Ovary (tissue), 7 donors: ENCODE measurements at regions not wholly inside any gene's neighbourhood (a gene's known extent, or its start where the extent isn't known, plus 50 kb on each side); places are given as distances from the start of the nearest gene placed in this dataset.

Experiments used
- DNase-seq, 5 donors: peaks; one replicate each; pipeline ENCODE4 v3.0.0-alpha.2; 2019 to 2020
- H3K27ac ChIP-seq, 2 donors: fragments of 200-600 bp; one replicate each; pipeline versions ENCODE4 v1.5.1 to v1.8.0; 2019 to 2022
- H3K27me3 ChIP-seq: fragments of 200-600 bp; one replicate; pipeline ENCODE4 v1.8.0; 2022
- H3K36me3 ChIP-seq: fragments of 200-600 bp; sonication (generic); one replicate; pipeline ENCODE4 v1.5.1; 2019
- H3K4me1 ChIP-seq: one replicate; pipeline ENCODE4 v1.8.1; 2013; ENCODE audit warnings: mild to moderate bottlenecking, moderate library complexity; ENCODE audit not compliant: insufficient read depth
- H3K4me3 ChIP-seq: fragments of 200-600 bp; sonication (generic); one replicate; pipeline ENCODE4 v1.5.1; 2017
- H3K9me3 ChIP-seq, 2 donors: fragments of 200-600 bp in 1 of 2; sonication (generic) in 1 of 2; one replicate each; pipeline versions ENCODE4 v1.5.1 to v1.8.1; 2013 to 2019; ENCODE audit warnings: mild to moderate bottlenecking in 1 of 2, moderate library complexity in 1 of 2
- CTCF ChIP-seq, 3 donors: fragments of 450-650 bp in 2 of 3; fragments of 200-600 bp in 1 of 3; IDR thresholded peaks; one replicate each; pipeline versions ENCODE4 v1.5.1 to v1.8.0; 2016 to 2022; ENCODE audit warnings: antibody characterized with exemption in 3 of 3, mild to moderate bottlenecking in 1 of 3
- EP300 ChIP-seq: sonication (generic); formaldehyde crosslinking; IDR thresholded peaks from one replicate; pipeline ENCODE4 v1.6.1; 2017; ENCODE audit warnings: antibody characterized with exemption
- POLR2A ChIP-seq: fragments of 450-650 bp; IDR thresholded peaks from one replicate; pipeline ENCODE4 v1.6.1; 2017; ENCODE audit warnings: antibody characterized with exemption, mild to moderate bottlenecking, moderate library complexity
- WGBS, 3 donors: extraction: QIAGEN DNeasy Blood & Tissue Kit in 1 of 3; methylation state at CpG; one replicate each; pipeline versions ENCODE4 v1.1.5 to v1.1.7; 2013 to 2017; 5-methylcytosine and 5-hydroxymethylcytosine counted together
- intact Hi-C, 4 donors: fragments of 100-400 bp; cut with DNase I; formaldehyde crosslinking; loops; one replicate each; pipeline versions ENCODE4 v1.11.0 to v1.15.1; 2022 to 2023
- donor health status: DM: no; HTN: no; CAD: no; lungs with moderate emphysema.
- donor health status: DM: no; HTN: no; CAD: no.
- donor health status: Bipolar disorder and iron deficiency.
- donor health status: DM: no; HTN: no; CAD: no.
- donor health status: DM: yes; HTN: yes; CAD: no.

- intact Hi-C loops, result no loop called here
- H3K4me1 ChIP-seq, result no peaks in the 10 kb centered on the region
- H3K36me3 ChIP-seq, result no peaks in the 10 kb centered on the region
- no peaks in the 10 kb centered on the region for H3K27me3 ChIP-seq
- no peak overlapping the region for H3K4me3 ChIP-seq
- no peaks in the 10 kb centered on the region for H3K9me3 ChIP-seq
- DNase-seq, result no peak
- no peak for TF ChIP-seq EP300
- TF ChIP-seq POLR2A, result no peak
- TF ChIP-seq CTCF (IDR thresholded peaks at IDR 0.05), result no peak
- 31 to 36% (median 35%) methylated on average over 3 of the region's 3 CpGs for WGBS, 3 donors
- H3K27ac ChIP-seq, result no peak overlapping the region
These were observed 240.1 kb upstream of the CTSO start for GRCh38 chr4:156193800-156194199.

GRCh38 chr4:156193106-156193505 is 239.4 kb upstream of the CTSO start:
- no peak for TF ChIP-seq POLR2A
- no peak for TF ChIP-seq CTCF (IDR thresholded peaks at IDR 0.05)
- TF ChIP-seq EP300, result no peak
- WGBS, 3 donors, result 59 to 87% (median 74%) methylated on average over 2 of the region's 2 CpGs
- intact Hi-C loops, result no loop called here

GRCh38 chr4:156192033-156192432 is 238.4 kb upstream of the CTSO start:
- Histone ChIP-seq H3K27me3 (no peaks in the 10 kb centered on the region), H3K36me3 (no peaks in the 10 kb centered on the region), H3K4me3 (no peak overlapping the region), H3K4me1 (no peaks in the 10 kb centered on the region), H3K9me3 (no peaks in the 10 kb centered on the region), H3K27ac (no peak overlapping the region)
- intact Hi-C loops, result no loop called here
- TF ChIP-seq EP300, result no peak
- TF ChIP-seq CTCF (IDR thresholded peaks at IDR 0.05), result no peak
- no peak for TF ChIP-seq POLR2A
- no peak for DNase-seq

More at GRCh38 chr4:156193106-156193505, 239.4 kb upstream of the CTSO start:
- H3K9me3 ChIP-seq, result no peaks in the 10 kb centered on the region
- no peaks in the 10 kb centered on the region for H3K36me3 ChIP-seq
- H3K4me1 ChIP-seq, result no peaks in the 10 kb centered on the region
- H3K27ac ChIP-seq, result no peak overlapping the region
- H3K27me3 ChIP-seq, result no peaks in the 10 kb centered on the region
- H3K4me3 ChIP-seq, result no peak overlapping the region
- no peak for DNase-seq

- Histone ChIP-seq H3K4me3 (no peak overlapping the region), H3K4me1 (no peaks in the 10 kb centered on the region), H3K27ac (no peak overlapping the region), H3K9me3 (no peaks in the 10 kb centered on the region), H3K36me3 (no peaks in the 10 kb centered on the region), H3K27me3 (no peaks in the 10 kb centered on the region)
- intact Hi-C loops, result no loop called here
- DNase-seq, result no peak
- TF ChIP-seq POLR2A, result no peak
- TF ChIP-seq CTCF (IDR thresholded peaks at IDR 0.05), result no peak
- TF ChIP-seq EP300, result no peak
- 86 to 87% (median 86%) methylated on average over 2 of the region's 2 CpGs for WGBS, 3 donors
These were observed 237.5 kb upstream of the CTSO start for GRCh38 chr4:156191044-156191781.
